ENCODE measurements at regions not wholly inside any gene's neighbourhood (a gene's known extent, or its start where the extent isn't known, plus 50 kb on each side); places are given as distances from the start of the nearest gene placed in this dataset.

GRCh38 chr5:168015506-168015905, 275.9 kb upstream of the WWC1 start:
- no peak overlapping the region for H3K27ac Mint-ChIP-seq
- H3K36me3 Mint-ChIP-seq (ENCODE audit: low read depth) = no peaks in the 10 kb centered on the region
- DNase-seq (ENCODE audit: low spot score) = no peak
- no peaks in the 10 kb centered on the region for H3K4me1 Mint-ChIP-seq (ENCODE audit: low read depth)
- no peaks in the 10 kb centered on the region for H3K9me3 Mint-ChIP-seq
- H3K4me3 Mint-ChIP-seq = no peak overlapping the region
- H3K27me3 Mint-ChIP-seq (ENCODE audit: low read depth) = peaks cover 2% of the 10 kb centered on the region

- Mint-ChIP-seq H3K27me3 (ENCODE audit: low read depth) (peaks cover 2% of the 10 kb centered on the region), H3K4me3 (no peak overlapping the region), H3K4me1 (ENCODE audit: low read depth) (no peaks in the 10 kb centered on the region), H3K36me3 (ENCODE audit: low read depth) (no peaks in the 10 kb centered on the region), H3K27ac (no peak overlapping the region), H3K9me3 (no peaks in the 10 kb centered on the region)
- DNase-seq (ENCODE audit: low spot score) = no peak
Observed at GRCh38 chr5:168017313-168017712, 274.1 kb upstream of the WWC1 start.

GRCh38 chr5:168019143-168019542, 272.3 kb upstream of the WWC1 start:
- no peak overlapping the region for H3K4me3 Mint-ChIP-seq
- no peaks in the 10 kb centered on the region for H3K36me3 Mint-ChIP-seq (ENCODE audit: low read depth)
- H3K27ac Mint-ChIP-seq = no peak overlapping the region
- no peaks in the 10 kb centered on the region for H3K4me1 Mint-ChIP-seq (ENCODE audit: low read depth)
- H3K9me3 Mint-ChIP-seq = no peaks in the 10 kb centered on the region
- no peak for DNase-seq (ENCODE audit: low spot score)
- peaks cover 2% of the 10 kb centered on the region for H3K27me3 Mint-ChIP-seq (ENCODE audit: low read depth)

GRCh38 chr5:168020542-168021294, 270.7 kb upstream of the WWC1 start:
- Mint-ChIP-seq H3K36me3 (ENCODE audit: low read depth) (no peaks in the 10 kb centered on the region), H3K9me3 (no peaks in the 10 kb centered on the region), H3K4me1 (ENCODE audit: low read depth) (no peaks in the 10 kb centered on the region), H3K27ac (no peak overlapping the region), H3K27me3 (ENCODE audit: low read depth) (peaks cover 2% of the 10 kb centered on the region), H3K4me3 (no peak overlapping the region)
- no peak for DNase-seq (ENCODE audit: low spot score)

- Mint-ChIP-seq H3K27me3 (ENCODE audit: low read depth) (peaks cover 2% of the 10 kb centered on the region), H3K27ac (no peak overlapping the region), H3K4me3 (no peak overlapping the region), H3K9me3 (no peaks in the 10 kb centered on the region), H3K4me1 (ENCODE audit: low read depth) (no peaks in the 10 kb centered on the region), H3K36me3 (ENCODE audit: low read depth) (no peaks in the 10 kb centered on the region)
- no peak for DNase-seq (ENCODE audit: low spot score)
Observed at GRCh38 chr5:168022446-168023169, 268.8 kb upstream of the WWC1 start.

- DNase-seq (ENCODE audit: low spot score) = no peak
- H3K4me3 Mint-ChIP-seq = no peak overlapping the region
- peaks cover 2% of the 10 kb centered on the region for H3K27me3 Mint-ChIP-seq (ENCODE audit: low read depth)
- no peaks in the 10 kb centered on the region for H3K4me1 Mint-ChIP-seq (ENCODE audit: low read depth)
- H3K36me3 Mint-ChIP-seq (ENCODE audit: low read depth) = no peaks in the 10 kb centered on the region
- H3K9me3 Mint-ChIP-seq = no peaks in the 10 kb centered on the region
- no peak overlapping the region for H3K27ac Mint-ChIP-seq
Observed at GRCh38 chr5:168023191-168023590, 268.3 kb upstream of the WWC1 start.

- Mint-ChIP-seq H3K36me3 (ENCODE audit: low read depth) (no peaks in the 10 kb centered on the region), H3K4me3 (no peak overlapping the region), H3K27me3 (ENCODE audit: low read depth) (peaks cover 2% of the 10 kb centered on the region), H3K4me1 (ENCODE audit: low read depth) (no peaks in the 10 kb centered on the region), H3K9me3 (no peaks in the 10 kb centered on the region), H3K27ac (no peak overlapping the region)
- DNase-seq (ENCODE audit: low spot score) = no peak
Observed at GRCh38 chr5:168024306-168024705, 267.1 kb upstream of the WWC1 start.

GRCh38 chr5:168027007-168027406, 264.4 kb upstream of the WWC1 start:
- H3K4me3 Mint-ChIP-seq = no peak overlapping the region
- DNase-seq (ENCODE audit: low spot score) = no peak
- no peak overlapping the region for H3K27ac Mint-ChIP-seq
- H3K36me3 Mint-ChIP-seq (ENCODE audit: low read depth) = no peaks in the 10 kb centered on the region
- H3K9me3 Mint-ChIP-seq = no peaks in the 10 kb centered on the region
- H3K27me3 Mint-ChIP-seq (ENCODE audit: low read depth) = no peaks in the 10 kb centered on the region
- H3K4me1 Mint-ChIP-seq (ENCODE audit: low read depth) = no peaks in the 10 kb centered on the region

GRCh38 chr5:168030912-168031311, 260.5 kb upstream of the WWC1 start:
- no peaks in the 10 kb centered on the region for H3K4me1 Mint-ChIP-seq (ENCODE audit: low read depth)
- no peak overlapping the region for H3K27ac Mint-ChIP-seq
- H3K27me3 Mint-ChIP-seq (ENCODE audit: low read depth) = no peaks in the 10 kb centered on the region
- no peak overlapping the region for H3K4me3 Mint-ChIP-seq
- no peaks in the 10 kb centered on the region for H3K36me3 Mint-ChIP-seq (ENCODE audit: low read depth)
- DNase-seq (ENCODE audit: low spot score) = no peak
- H3K9me3 Mint-ChIP-seq = no peaks in the 10 kb centered on the region

GRCh38 chr5:168031614-168032013, 259.8 kb upstream of the WWC1 start:
- Mint-ChIP-seq H3K36me3 (ENCODE audit: low read depth) (no peaks in the 10 kb centered on the region), H3K4me1 (ENCODE audit: low read depth) (no peaks in the 10 kb centered on the region), H3K27ac (no peak overlapping the region), H3K9me3 (no peaks in the 10 kb centered on the region), H3K4me3 (no peak overlapping the region), H3K27me3 (ENCODE audit: low read depth) (no peaks in the 10 kb centered on the region)
- no peak for DNase-seq (ENCODE audit: low spot score)

- H3K27ac Mint-ChIP-seq = no peak overlapping the region
Observed at GRCh38 chr5:168039039-168039438, 252.4 kb upstream of the WWC1 start.

GRCh38 chr5:168039566-168040248, 251.7 kb upstream of the WWC1 start:
- Mint-ChIP-seq H3K4me1 (ENCODE audit: low read depth) (no peaks in the 10 kb centered on the region), H3K27ac (no peak overlapping the region), H3K36me3 (ENCODE audit: low read depth) (no peaks in the 10 kb centered on the region), H3K27me3 (ENCODE audit: low read depth) (no peaks in the 10 kb centered on the region), H3K9me3 (no peaks in the 10 kb centered on the region), H3K4me3 (no peak overlapping the region)
- no peak for DNase-seq (ENCODE audit: low spot score)

More at GRCh38 chr5:168039039-168039438, 252.4 kb upstream of the WWC1 start:
- Mint-ChIP-seq H3K36me3 (ENCODE audit: low read depth) (no peaks in the 10 kb centered on the region), H3K9me3 (no peaks in the 10 kb centered on the region), H3K4me1 (ENCODE audit: low read depth) (no peaks in the 10 kb centered on the region), H3K4me3 (no peak overlapping the region), H3K27me3 (ENCODE audit: low read depth) (no peaks in the 10 kb centered on the region)
- no peak for DNase-seq (ENCODE audit: low spot score)

- Mint-ChIP-seq H3K27ac (no peak overlapping the region), H3K27me3 (ENCODE audit: low read depth) (no peaks in the 10 kb centered on the region), H3K36me3 (ENCODE audit: low read depth) (no peaks in the 10 kb centered on the region), H3K4me1 (ENCODE audit: low read depth) (no peaks in the 10 kb centered on the region), H3K9me3 (no peaks in the 10 kb centered on the region), H3K4me3 (no peak overlapping the region)
- DNase-seq (ENCODE audit: low spot score) = no peak
Observed at GRCh38 chr5:168041583-168041982, 249.9 kb upstream of the WWC1 start.
